ENCODE measurements at regions not wholly inside any gene's neighbourhood (a gene's known extent, or its start where the extent isn't known, plus 50 kb on each side); places are given as distances from the start of the nearest gene placed in this dataset.

- Histone ChIP-seq H3K4me1 (no peaks in the 10 kb centered on the region), H3K27ac (no peak overlapping the region), H3K36me3 (no peaks in the 10 kb centered on the region), H3K27me3 (no peaks in the 10 kb centered on the region), H3K4me3 (no peak overlapping the region), H3K9me3 (no peaks in the 10 kb centered on the region)
- no peak for TF ChIP-seq CTCF (IDR thresholded peaks at IDR 0.05)
- no peak for DNase-seq
- ATAC-seq, result peak; percentile 57
- intact Hi-C loops (cut with DNase I), result no loop called here
Observed at GRCh38 chr14:51335531-51335930, 95.5 kb downstream of the TMX1 start.

- no peak for ATAC-seq
- H3K27me3 ChIP-seq, result no peaks in the 10 kb centered on the region
- H3K4me3 ChIP-seq, result no peak overlapping the region
- H3K4me1 ChIP-seq, result no peaks in the 10 kb centered on the region
- H3K36me3 ChIP-seq, result no peaks in the 10 kb centered on the region
- H3K27ac ChIP-seq, result no peak overlapping the region
- no peak for TF ChIP-seq CTCF (IDR thresholded peaks at IDR 0.05)
- H3K9me3 ChIP-seq, result no peaks in the 10 kb centered on the region
- intact Hi-C loops (cut with DNase I), result no loop called here
- DNase-seq, result no peak
Observed at GRCh38 chr14:51335961-51336723, 96.1 kb downstream of the TMX1 start.

GRCh38 chr14:51336734-51337133 lies 96.7 kb downstream of the TMX1 start:
- Histone ChIP-seq H3K27me3 (no peaks in the 10 kb centered on the region), H3K4me3 (no peak overlapping the region), H3K36me3 (no peaks in the 10 kb centered on the region), H3K27ac (no peak overlapping the region), H3K4me1 (no peaks in the 10 kb centered on the region), H3K9me3 (no peaks in the 10 kb centered on the region)
- no peak for DNase-seq
- intact Hi-C loops (cut with DNase I), result no loop called here
- no peak for ATAC-seq
- no peak for TF ChIP-seq CTCF (IDR thresholded peaks at IDR 0.05)

GRCh38 chr14:51337520-51337919 lies 97.5 kb downstream of the TMX1 start:
- no peak overlapping the region for H3K27ac ChIP-seq
- H3K4me1 ChIP-seq, result no peaks in the 10 kb centered on the region
- no peaks in the 10 kb centered on the region for H3K9me3 ChIP-seq
- DNase-seq (no peak), ATAC-seq (no peak)
- no peaks in the 10 kb centered on the region for H3K36me3 ChIP-seq
- intact Hi-C loops (cut with DNase I), result no loop called here
- no peak overlapping the region for H3K4me3 ChIP-seq
- H3K27me3 ChIP-seq, result no peaks in the 10 kb centered on the region
- TF ChIP-seq CTCF (IDR thresholded peaks at IDR 0.05), result no peak

- no peak overlapping the region for H3K27ac ChIP-seq
- no peaks in the 10 kb centered on the region for H3K9me3 ChIP-seq
- H3K4me1 ChIP-seq, result no peaks in the 10 kb centered on the region
- no peak for TF ChIP-seq CTCF (IDR thresholded peaks at IDR 0.05)
- H3K36me3 ChIP-seq, result no peaks in the 10 kb centered on the region
- ATAC-seq, result no peak
- DNase-seq, result no peak
- no peaks in the 10 kb centered on the region for H3K27me3 ChIP-seq
- intact Hi-C loops (cut with DNase I), result no loop called here
- H3K4me3 ChIP-seq, result no peak overlapping the region
Observed at GRCh38 chr14:51341338-51341737, 101.3 kb downstream of the TMX1 start.

- Histone ChIP-seq H3K27ac (no peak overlapping the region), H3K36me3 (no peaks in the 10 kb centered on the region), H3K27me3 (no peaks in the 10 kb centered on the region), H3K9me3 (no peaks in the 10 kb centered on the region), H3K4me1 (no peaks in the 10 kb centered on the region), H3K4me3 (no peak overlapping the region)
- no peak for TF ChIP-seq CTCF (IDR thresholded peaks at IDR 0.05)
- ATAC-seq (no peak), DNase-seq (no peak)
- intact Hi-C loops (cut with DNase I), result no loop called here
Observed at GRCh38 chr14:51342226-51342625, 102.2 kb downstream of the TMX1 start.
